UCSD-AML1 (cell line): ENCODE measurements at regions not wholly inside any gene's neighbourhood (a gene's known extent, or its start where the extent isn't known, plus 50 kb on each side); places are given as distances from the start of the nearest gene placed in this dataset.
"Not testable (repeated sequence)": the region's sequence is repeated elsewhere in the genome, so short reads cannot be mapped to it uniquely, and the experiment has no call there.

ENCODE experiments used
- DNase-seq: peaks from one replicate; lab custom pipeline; 2025; ENCODE audit not compliant: unreplicated experiment; lab: John Stamatoyannopoulos, UW

GRCh38 chr10:65548001-65548400 is 1377.8 kb upstream of the LRRTM3 start:
- DNase-seq: no peak

DNA sequence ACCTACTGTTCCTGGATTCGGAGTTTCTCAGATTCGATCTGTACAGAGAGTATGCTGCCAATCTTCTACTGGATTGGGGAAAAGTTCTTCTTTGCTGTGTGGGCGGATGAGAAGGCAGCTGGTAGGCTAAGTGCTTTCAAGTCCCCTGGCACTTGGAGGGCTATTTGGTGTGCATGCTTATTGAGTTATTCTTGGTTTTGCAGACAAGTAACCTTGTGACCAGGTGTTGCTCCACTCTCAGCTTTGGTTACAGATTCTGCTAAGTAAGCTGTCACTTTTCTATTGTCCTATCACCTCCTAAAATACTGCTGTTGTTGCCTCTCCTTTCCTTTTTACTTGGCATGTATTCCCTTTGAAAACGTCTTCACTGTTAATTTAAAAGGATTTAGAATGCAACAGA is 1375.1 kb upstream of the LRRTM3 start:
- no peak for DNase-seq

DNA sequence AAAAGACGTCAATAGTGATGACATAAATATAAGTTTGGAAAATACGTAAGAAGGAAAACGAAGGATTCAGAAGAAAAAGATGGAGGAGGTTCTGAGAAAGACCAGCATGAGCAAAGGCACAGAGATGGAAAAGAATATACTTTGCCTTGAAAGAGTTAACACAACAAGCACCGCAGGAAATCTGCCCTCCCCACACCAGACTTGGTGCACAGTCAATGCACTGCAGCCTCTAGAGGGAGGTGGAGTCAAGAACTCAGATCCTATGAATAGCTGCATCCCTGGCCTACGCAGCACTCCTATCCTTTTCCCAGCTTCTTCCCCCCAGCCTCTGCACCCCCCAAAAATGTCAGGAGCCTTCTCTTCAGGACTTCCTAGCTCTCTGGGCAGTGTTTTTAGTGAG is 1370.6 kb upstream of the LRRTM3 start:
- DNase-seq: no peak

- no peak for DNase-seq
Measured at GRCh38 chr10:65556006-65556405, 1369.8 kb upstream of the LRRTM3 start.

GRCh38 chr10:65559369-65559768 is 1366.5 kb upstream of the LRRTM3 start:
- DNase-seq: no peak

- no peak for DNase-seq
Measured at GRCh38 chr10:65565246-65565645, 1360.6 kb upstream of the LRRTM3 start.

DNA sequence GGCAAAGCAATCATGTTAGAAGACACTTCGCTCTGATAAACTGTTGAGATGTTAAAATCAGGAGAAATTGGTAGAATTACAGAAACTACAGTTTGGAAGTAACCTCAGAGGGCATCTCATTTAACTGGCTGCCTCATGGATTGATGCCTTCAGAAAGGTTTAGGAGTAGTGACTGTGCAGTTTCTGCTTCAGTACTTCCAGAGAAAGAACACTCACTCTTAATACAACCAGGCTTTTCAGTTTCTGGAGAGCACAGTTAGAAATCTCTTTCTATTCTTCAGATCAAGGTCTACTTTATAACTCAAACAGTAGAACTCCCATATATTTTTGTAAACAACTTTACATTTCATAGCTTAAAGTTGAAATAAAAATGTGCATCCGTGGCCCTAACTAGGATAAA is 1358.9 kb upstream of the LRRTM3 start:
- DNase-seq: no peak

GRCh38 chr10:65570143-65571010 is 1355.5 kb upstream of the LRRTM3 start:
- peak; percentile 65 for DNase-seq

DNA sequence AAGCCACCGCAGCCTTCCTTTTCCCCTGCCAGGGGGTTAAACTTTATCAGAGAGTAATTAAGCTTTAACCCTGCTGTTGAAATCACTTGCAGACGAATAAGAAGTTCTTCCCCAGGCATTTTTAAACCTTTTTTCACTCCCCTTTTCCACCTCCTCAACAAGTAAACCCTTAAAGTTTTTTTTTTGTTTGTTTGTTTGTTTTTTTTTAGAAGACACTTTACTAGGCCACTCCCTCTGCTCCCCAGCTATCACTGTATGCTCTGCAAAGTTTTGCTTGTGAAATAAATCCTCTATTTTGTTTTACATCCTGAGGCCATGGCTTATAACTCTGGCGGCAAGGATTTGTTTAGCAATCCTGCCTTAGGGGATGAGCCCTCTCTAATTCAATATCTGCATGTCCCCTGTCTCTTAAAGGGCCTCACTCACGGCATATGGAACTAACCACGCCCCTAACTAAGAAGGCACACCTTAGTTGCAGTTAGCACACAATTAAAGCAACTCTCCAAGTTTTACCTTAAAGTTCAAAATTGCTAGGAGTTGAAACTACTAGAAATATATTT is 1354.7 kb upstream of the LRRTM3 start:
- no peak for DNase-seq

DNA sequence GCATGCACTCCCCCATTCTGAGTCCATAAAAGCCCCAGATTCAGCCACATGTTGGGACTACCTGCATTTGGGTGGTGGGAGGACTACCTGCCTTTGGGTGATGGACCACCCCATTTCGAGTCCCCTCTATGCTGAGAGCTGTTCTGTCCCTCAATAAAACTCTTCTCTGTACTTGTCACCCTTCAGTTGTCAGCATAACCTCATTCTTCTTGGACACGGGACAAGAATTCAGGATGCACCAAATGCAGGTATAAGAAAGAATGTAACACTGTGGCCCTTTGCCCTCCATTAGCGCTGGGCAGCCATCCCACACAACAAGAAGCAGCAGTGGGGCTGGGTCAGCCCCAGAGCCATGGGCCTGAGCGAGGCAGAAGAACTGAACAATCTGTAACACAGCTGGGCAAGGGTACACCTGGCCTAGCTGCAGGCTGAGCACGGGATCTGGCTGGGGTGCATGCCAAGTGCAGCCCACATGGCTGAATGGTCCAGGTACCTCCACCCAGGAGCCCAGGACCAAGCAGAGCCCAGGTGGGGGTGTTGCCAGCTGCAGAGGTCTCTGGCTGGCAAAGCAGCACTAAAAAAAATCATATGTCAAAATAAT is 1344.3 kb upstream of the LRRTM3 start:
- DNase-seq: no peak

DNA sequence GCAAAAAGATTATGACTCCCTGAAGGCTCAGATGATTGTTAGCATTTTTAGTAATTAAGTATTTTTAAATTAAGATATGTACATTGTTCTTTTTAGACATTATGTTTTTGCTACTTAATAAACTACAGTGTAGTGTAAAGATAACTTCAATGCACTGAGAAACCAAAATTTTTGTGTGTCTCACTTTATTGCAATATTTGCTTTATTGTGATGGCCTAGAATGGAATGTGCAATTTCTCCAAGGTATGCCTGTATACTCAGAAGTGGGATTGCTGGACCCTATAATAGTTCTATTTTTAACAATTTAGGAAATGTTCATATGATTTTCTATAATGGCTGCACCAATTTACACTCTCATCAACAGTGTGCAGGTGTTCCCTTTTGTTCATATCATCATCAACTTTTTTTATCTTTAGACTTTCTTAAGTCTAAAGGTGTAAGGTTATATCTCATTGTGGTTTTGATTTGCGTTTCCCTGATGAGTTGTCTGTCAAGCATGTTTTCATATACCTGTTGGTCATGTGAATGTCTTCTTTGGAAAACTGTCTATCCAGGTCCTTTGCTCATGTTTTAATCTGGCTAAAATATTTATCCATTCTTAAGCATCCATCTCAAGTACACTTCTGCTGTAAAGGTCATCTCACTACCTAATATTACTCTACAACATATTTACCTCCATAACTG is 1323.5 kb upstream of the LRRTM3 start:
- DNase-seq: no peak

GRCh38 chr10:65611592-65611991 is 1314.2 kb upstream of the LRRTM3 start:
- no peak for DNase-seq

GRCh38 chr10:65614956-65615565 is 1310.8 kb upstream of the LRRTM3 start:
- DNase-seq: no peak

DNA sequence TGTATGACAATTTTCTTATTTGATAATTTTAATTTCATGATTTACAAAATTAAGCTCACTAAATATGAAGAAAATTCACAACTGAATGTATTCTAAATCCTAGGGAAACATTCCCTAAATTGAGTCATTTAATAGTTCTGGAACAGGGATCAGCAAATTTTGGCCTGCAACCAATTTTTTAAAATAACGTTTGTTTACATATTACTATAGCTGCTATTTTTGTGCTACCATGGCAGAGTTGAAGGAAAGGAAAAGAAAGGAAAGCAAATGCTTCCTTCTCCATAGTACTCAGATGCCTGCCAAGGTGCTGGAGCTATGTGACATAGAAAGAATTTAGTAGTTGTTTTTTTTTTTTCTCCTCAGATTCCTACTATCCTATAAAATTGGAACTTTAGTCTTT is 1307.7 kb upstream of the LRRTM3 start:
- no peak for DNase-seq

DNA sequence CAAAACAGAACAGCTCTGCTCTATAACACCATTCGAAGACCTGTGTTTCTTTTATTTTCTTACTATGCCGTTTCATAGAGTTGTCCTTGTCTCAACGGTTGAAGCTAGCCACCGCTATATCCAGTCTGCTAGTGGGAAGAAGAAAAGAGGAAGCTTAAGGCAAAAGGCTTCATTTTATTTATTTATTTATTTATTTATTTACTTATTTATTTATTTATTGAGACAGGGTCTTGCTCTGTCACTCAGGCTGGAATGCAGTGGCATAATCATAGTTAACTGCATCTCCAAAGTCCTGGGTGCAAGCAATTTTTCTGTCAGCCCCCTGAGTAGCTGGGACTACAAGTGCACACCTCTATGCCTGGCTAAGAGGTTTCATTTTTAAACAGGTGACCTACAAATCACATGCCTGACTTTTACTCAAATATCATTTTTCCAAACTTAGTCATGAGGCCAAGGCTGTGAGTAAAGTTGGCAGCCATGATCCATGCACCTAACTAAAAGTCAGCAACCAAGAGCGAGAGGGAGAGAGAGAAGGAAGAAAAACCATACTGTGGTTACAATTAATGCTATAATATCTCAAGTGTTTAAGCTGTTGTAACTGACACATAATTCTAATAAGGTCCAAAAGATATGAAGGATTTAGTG is 1305.3 kb upstream of the LRRTM3 start:
- no peak for DNase-seq

DNA sequence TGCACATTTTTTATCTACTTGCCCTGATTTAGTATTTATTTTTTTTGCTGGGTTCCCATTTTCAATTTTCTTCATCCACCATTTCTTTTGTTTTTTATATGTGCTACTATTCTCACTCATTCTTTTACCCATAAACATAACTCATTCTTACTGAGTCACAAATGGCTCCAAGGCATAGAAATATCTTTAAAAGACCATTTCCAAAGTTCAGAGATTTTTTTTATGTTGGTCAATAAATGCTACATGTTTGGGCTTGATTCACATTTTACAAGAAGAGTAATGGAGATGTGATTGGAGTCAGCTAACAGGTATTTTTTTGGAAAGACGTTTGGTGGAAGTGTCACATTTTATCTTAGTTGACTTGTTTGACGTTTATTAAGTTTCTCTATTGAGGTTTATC is 1303.2 kb upstream of the LRRTM3 start:
- DNase-seq: no peak

DNA sequence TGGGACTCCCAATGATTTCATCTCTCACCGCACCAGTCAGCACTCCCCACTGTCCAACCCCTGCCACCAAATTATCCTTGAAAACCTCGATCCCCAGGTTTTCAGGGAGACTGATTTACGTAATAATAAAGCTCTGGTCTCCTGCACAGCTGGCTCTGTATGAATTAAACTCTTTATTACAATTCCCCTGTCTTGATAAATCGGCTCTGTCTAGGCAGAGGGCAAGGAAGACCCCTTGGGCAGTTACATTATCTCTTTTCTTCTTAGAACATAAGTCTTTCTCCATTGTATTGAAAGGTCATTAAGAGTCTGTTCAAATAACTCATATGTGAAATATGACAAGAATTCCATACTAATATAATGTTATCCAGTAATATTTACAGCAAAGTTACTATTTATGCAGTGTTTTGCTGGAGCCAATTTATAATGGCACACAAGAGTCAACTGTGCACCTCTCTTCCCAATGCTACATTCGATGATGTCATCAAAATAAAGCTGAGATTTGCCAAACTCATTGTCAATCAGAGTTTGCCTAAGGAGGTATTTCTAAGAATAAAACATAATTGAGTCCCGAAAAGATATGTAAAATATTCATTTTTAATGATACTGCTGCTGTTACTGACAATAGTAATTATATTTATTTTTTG is 1297.2 kb upstream of the LRRTM3 start:
- DNase-seq: no peak

DNA sequence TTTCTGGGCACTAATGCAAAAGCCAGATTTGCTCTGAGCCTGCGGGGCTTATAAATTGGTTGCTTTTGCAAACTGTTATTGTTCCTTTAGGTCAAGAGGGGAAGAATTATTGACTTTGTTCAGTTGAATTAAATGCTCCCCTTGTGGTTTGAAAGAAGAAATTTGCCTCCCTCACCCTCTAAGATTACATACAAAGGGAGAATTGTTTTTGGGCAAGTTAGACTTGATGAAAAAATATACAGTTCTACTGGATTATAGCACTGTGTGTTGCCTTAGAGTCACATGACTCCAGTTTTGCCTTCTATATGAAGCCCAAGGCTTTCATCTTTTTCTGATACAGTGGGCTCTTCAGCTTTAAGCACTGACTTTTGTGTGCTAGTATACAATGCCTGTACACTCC is 1265.8 kb upstream of the LRRTM3 start:
- no peak for DNase-seq

GRCh38 chr10:65670087-65670486 is 1255.7 kb upstream of the LRRTM3 start:
- DNase-seq: no peak

- not testable (repeated sequence) for DNase-seq
Measured at GRCh38 chr10:65670596-65670995, 1255.2 kb upstream of the LRRTM3 start.
